ENCODE measurements at regions not wholly inside any gene's neighbourhood (a gene's known extent, or its start where the extent isn't known, plus 50 kb on each side); places are given as distances from the start of the nearest gene placed in this dataset.
"Not testable (repeated sequence)": the region's sequence is repeated elsewhere in the genome, so short reads cannot be mapped to it uniquely, and the experiment has no call there.

- in situ Hi-C loops (cut with HindIII; ENCODE audit: low sequenced_read_pairs), result not testable (repeated sequence)
Observed at GRCh38 chr2:111439237-111439636, 318.5 kb downstream of the BCL2L11 start.

- in situ Hi-C loops (cut with HindIII; ENCODE audit: low sequenced_read_pairs), result not testable (repeated sequence)
Observed at GRCh38 chr2:111441614-111442013, 320.9 kb downstream of the BCL2L11 start.

GRCh38 chr2:111442767-111443454 is 322.2 kb downstream of the BCL2L11 start:
- in situ Hi-C loops (cut with HindIII; ENCODE audit: low sequenced_read_pairs), result not testable (repeated sequence)

- in situ Hi-C loops (cut with HindIII; ENCODE audit: low sequenced_read_pairs), result not testable (repeated sequence)
Observed at GRCh38 chr2:111444516-111444915, 323.8 kb downstream of the BCL2L11 start.

GRCh38 chr2:111445191-111445929 is 324.6 kb downstream of the BCL2L11 start:
- in situ Hi-C loops (cut with HindIII; ENCODE audit: low sequenced_read_pairs), result not testable (repeated sequence)

- in situ Hi-C loops (cut with HindIII; ENCODE audit: low sequenced_read_pairs), result not testable (repeated sequence)
Observed at GRCh38 chr2:111445941-111446340, 325.2 kb downstream of the BCL2L11 start.

- in situ Hi-C loops (cut with HindIII; ENCODE audit: low sequenced_read_pairs), result not testable (repeated sequence)
Observed at GRCh38 chr2:111447482-111447881, 326.8 kb downstream of the BCL2L11 start.

- in situ Hi-C loops (cut with HindIII; ENCODE audit: low sequenced_read_pairs), result not testable (repeated sequence)
Observed at GRCh38 chr2:111448796-111449195, 328.1 kb downstream of the BCL2L11 start.

GRCh38 chr2:111450526-111450925 is 329.8 kb downstream of the BCL2L11 start:
- in situ Hi-C loops (cut with HindIII; ENCODE audit: low sequenced_read_pairs), result not testable (repeated sequence)

- in situ Hi-C loops (cut with HindIII; ENCODE audit: low sequenced_read_pairs), result not testable (repeated sequence)
Observed at GRCh38 chr2:111451692-111452199, 331.0 kb downstream of the BCL2L11 start.

GRCh38 chr2:111452208-111452607 is 331.5 kb downstream of the BCL2L11 start:
- in situ Hi-C loops (cut with HindIII; ENCODE audit: low sequenced_read_pairs), result not testable (repeated sequence)

GRCh38 chr2:111453308-111453707 is 332.6 kb downstream of the BCL2L11 start:
- in situ Hi-C loops (cut with HindIII; ENCODE audit: low sequenced_read_pairs), result not testable (repeated sequence)

GRCh38 chr2:111453816-111454215 is 333.1 kb downstream of the BCL2L11 start:
- in situ Hi-C loops (cut with HindIII; ENCODE audit: low sequenced_read_pairs), result not testable (repeated sequence)

- in situ Hi-C loops (cut with HindIII; ENCODE audit: low sequenced_read_pairs), result not testable (repeated sequence)
Observed at GRCh38 chr2:111454404-111454803, 333.7 kb downstream of the BCL2L11 start.

GRCh38 chr2:111455016-111456015 is 334.6 kb downstream of the BCL2L11 start:
- in situ Hi-C loops (cut with HindIII; ENCODE audit: low sequenced_read_pairs), result not testable (repeated sequence)

- in situ Hi-C loops (cut with HindIII; ENCODE audit: low sequenced_read_pairs), result not testable (repeated sequence)
Observed at GRCh38 chr2:111457191-111457590, 336.5 kb downstream of the BCL2L11 start.

- in situ Hi-C loops (cut with HindIII; ENCODE audit: low sequenced_read_pairs), result not testable (repeated sequence)
Observed at GRCh38 chr2:111460901-111461300, 340.2 kb downstream of the BCL2L11 start.

GRCh38 chr2:111461831-111462230 is 341.1 kb downstream of the BCL2L11 start:
- in situ Hi-C loops (cut with HindIII; ENCODE audit: low sequenced_read_pairs), result not testable (repeated sequence)

- in situ Hi-C loops (cut with HindIII; ENCODE audit: low sequenced_read_pairs), result not testable (repeated sequence)
Observed at GRCh38 chr2:111462572-111462971, 341.9 kb downstream of the BCL2L11 start.

- in situ Hi-C loops (cut with HindIII; ENCODE audit: low sequenced_read_pairs), result not testable (repeated sequence)
Observed at GRCh38 chr2:111463238-111463848, 342.6 kb downstream of the BCL2L11 start.
